ENCODE measurements at regions not wholly inside any gene's neighbourhood (a gene's known extent, or its start where the extent isn't known, plus 50 kb on each side); places are given as distances from the start of the nearest gene placed in this dataset.

DNA sequence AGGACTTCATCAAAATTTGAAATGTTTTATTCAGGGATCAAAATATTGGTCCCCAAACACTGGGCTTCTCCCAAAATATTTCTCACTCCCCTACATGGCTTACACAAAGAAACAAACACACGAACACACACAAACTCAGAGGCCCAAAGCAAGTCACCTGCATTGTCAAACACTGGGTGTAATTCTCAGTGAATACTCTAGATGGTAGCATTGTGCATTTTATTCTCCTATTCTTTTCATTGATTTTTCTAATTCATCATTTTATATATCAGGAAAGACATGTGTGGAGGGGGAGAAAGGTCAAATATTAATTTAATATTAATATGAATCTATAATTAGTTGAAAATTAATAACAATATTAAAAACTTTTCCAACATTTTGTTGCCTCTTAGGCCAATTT is 72.3 kb upstream of the TNMD start:
- no peak overlapping the region for H3K4me3 ChIP-seq (ENCODE audit: low read length)
- TF ChIP-seq, protein P1, sequence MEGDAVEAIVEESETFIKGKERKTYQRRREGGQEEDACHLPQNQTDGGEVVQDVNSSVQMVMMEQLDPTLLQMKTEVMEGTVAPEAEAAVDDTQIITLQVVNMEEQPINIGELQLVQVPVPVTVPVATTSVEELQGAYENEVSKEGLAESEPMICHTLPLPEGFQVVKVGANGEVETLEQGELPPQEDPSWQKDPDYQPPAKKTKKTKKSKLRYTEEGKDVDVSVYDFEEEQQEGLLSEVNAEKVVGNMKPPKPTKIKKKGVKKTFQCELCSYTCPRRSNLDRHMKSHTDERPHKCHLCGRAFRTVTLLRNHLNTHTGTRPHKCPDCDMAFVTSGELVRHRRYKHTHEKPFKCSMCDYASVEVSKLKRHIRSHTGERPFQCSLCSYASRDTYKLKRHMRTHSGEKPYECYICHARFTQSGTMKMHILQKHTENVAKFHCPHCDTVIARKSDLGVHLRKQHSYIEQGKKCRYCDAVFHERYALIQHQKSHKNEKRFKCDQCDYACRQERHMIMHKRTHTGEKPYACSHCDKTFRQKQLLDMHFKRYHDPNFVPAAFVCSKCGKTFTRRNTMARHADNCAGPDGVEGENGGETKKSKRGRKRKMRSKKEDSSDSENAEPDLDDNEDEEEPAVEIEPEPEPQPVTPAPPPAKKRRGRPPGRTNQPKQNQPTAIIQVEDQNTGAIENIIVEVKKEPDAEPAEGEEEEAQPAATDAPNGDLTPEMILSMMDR (IDR thresholded peaks at IDR 0.05; ENCODE audit: insufficient read depth, low read depth, low read length, missing control alignments), result peak; percentile 44
- DNase-seq (ENCODE audit: low read depth), result peak; percentile 8

DNA sequence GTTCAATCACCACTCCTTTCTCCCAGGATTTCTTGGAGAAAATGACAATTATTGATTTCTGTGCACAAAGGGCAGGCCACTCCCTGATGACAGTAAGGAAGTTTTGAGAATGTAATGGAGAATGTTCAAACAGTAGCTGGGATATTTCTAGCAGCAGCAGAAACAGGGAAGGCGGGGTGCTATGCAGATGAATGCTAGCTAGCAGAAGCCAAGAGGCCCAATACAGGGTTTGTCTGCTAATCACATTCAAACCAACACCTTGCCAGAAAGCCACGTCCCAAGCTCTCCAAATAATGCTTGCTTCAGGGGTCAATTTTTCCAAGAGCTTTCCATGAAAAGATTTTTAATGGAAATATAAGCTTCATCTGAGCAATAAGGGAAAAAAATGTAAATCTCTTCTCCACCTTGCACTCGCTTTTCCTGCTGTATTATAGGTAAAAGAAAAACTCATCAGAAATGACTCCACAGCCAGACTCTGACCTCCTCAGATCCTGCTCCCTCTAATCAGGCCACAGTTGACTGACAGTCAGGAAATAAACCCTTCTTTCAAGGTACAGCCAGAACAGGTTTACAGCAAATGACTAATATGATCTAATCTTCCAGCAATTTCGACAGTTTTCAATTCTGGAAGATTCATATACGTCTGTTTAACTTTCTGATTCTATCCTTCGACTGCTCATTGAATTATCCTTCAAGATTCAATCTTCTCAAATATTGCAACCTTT is 84.7 kb upstream of the PCDH19 start:
- TF ChIP-seq, protein P1 (IDR thresholded peaks at IDR 0.05; ENCODE audit: insufficient read depth, low read depth, low read length, missing control alignments), result no peak
- no peak overlapping the region for H3K4me3 ChIP-seq (ENCODE audit: low read length)
- peak; percentile 30 for DNase-seq (ENCODE audit: low read depth)

DNA sequence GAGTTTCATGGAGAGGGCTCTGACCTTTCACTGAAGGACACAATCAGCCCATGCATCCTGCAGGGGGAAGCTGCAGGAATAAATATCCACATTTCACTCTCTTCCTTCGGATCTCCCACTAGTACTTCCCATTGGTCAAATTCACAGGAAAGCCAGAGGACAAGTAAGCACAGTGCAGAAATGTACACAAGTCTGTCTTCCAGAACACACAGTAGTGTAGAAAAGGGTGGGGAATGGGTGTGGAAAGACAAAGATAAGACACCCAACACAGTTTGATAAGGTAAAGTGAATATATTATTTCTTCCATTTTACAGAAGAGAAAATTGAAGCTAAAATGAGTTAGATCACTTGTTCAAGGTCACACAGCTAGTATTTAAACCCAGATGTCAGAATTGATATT is 81.1 kb upstream of the PCDH19 start:
- TF ChIP-seq, protein P1 (IDR thresholded peaks at IDR 0.05; ENCODE audit: insufficient read depth, low read depth, low read length, missing control alignments), result no peak
- H3K4me3 ChIP-seq (ENCODE audit: low read length), result no peak overlapping the region
- DNase-seq (ENCODE audit: low read depth), result no peak

DNA sequence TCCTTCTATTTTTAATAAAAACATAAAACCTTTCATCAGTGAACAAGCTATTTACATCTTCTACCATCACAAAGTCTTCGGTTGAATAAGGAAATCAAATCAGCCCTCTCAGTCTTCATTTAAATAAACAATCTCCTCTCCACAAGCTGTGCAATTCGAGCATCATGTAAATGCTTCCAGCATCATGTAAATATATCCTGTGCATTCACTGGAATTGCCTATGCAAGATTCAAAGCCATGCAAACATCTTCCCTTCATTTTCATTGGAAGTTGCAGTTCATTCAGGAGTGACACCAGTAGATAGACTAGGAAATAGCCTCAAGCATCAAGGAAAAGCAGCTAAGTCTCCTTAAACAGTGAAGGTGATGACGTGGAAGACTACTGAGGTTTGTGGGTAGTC is 77.7 kb upstream of the PCDH19 start:
- TF ChIP-seq, protein P1 (IDR thresholded peaks at IDR 0.05; ENCODE audit: insufficient read depth, low read depth, low read length, missing control alignments), result no peak
- DNase-seq (ENCODE audit: low read depth), result no peak
- no peak overlapping the region for H3K4me3 ChIP-seq (ENCODE audit: low read length)

DNA sequence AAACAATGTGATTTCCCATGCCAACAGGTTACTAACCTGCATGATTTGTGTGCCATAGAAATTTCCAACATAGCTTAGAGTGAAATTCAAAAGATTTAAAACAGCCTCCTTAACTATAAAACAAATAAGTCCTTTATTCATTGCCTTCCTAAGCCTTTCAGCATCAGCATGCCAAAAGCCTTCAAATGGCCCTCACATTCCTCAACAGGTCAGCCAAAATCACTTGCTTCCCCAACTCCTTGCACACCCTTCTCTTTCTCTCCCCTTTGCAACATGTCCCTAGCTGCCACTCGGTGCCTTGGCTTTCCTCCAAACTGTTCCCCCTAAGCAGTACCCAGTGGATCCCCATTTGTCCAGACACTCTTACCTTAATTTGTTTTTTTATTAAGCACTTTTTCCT is 74.9 kb upstream of the PCDH19 start:
- TF ChIP-seq, protein P1 (IDR thresholded peaks at IDR 0.05; ENCODE audit: insufficient read depth, low read depth, low read length, missing control alignments), result no peak
- no peak overlapping the region for H3K4me3 ChIP-seq (ENCODE audit: low read length)
- no peak for DNase-seq (ENCODE audit: low read depth)

DNA sequence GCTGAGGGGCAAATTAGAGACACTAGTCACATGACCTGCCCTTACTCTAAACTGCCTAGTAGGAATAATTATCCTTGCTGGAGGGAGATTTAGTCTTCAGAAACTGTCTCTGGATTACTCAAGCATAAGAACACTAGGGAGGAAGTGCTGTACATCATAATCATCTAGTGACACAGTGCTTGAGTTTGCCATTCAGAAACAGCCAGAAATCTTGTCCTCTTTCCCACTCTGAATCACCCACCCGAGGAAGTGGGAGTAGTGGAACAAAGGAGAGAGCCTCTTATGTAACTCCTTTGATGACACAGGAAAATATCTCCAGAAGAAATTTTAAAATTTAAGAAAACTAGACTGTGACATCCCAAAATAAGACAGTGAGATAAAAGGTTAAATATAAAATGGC is 69.3 kb upstream of the PCDH19 start:
- no peak for DNase-seq (ENCODE audit: low read depth)
- H3K4me3 ChIP-seq (ENCODE audit: low read length), result no peak overlapping the region
- TF ChIP-seq, protein P1 (IDR thresholded peaks at IDR 0.05; ENCODE audit: insufficient read depth, low read depth, low read length, missing control alignments), result no peak

DNA sequence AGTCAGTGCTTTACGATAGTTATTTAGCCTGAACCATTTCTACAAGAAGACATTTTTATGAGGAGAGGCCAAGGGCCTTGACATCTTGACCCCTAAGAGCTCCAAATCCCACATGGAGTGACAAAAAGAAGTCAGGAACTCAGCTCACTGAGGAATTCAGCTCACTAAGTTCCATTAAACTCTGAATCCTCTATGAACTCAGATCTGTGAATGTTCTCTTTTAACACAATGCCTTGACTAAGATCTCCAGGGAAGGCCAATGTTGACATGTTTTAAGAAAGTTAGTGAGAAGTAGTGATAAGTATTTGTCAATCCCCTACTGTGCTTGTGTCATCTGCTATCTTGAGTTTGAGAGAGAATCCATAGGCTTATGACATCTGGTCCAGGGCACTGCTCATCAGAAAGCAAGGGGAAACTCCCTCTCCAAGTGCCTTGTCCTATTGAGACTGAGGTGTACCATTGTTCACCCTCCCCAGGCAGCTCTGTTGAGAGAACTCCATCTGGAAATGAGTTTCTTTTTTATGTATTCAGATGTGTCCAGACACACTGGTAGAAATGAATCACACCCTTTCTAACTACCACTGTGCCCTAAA is 68.7 kb upstream of the PCDH19 start:
- DNase-seq (ENCODE audit: low read depth), result no peak
- TF ChIP-seq, protein P1 (IDR thresholded peaks at IDR 0.05; ENCODE audit: insufficient read depth, low read depth, low read length, missing control alignments), result no peak
- H3K4me3 ChIP-seq (ENCODE audit: low read length), result no peak overlapping the region

Data from epithelial cell of esophagus (primary cell).